Esophagus mucosa (tissue), 1 donor: ENCODE measurements at regions not wholly inside any gene's neighbourhood (a gene's known extent, or its start where the extent isn't known, plus 50 kb on each side); places are given as distances from the start of the nearest gene placed in this dataset.

Source experiments
- ATAC-seq: fragments of 200-7000 bp; cut with Tn5 transposase; one replicate; pipeline ENCODE4 v1.9.1; 2020
- donor health status: DM: yes; HTN: yes; CAD: no.

GRCh38 chr9:23321049-23321448 lies 505.0 kb downstream of the ELAVL2 start:
- ATAC-seq, result no peak

GRCh38 chr9:23322392-23322791 lies 503.6 kb downstream of the ELAVL2 start:
- ATAC-seq, result no peak

DNA sequence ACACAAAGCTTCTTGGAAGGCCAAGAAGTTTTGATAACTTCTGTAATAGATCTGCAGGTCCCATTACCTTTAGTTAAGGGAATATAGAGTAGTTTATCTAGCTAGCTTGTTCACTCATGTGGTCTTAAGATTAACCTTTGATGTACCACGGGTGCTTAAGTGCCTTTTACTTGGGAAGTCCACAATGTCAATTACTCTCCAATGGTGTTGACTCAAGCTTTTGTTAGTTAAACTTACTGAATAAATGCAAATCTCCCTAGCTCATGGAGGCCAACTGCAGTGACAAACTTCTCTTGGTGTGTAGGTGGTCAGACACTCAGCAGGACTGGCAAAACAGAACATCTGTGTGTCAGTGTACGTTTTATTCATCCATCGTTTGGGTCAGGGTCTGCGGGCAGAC lies 501.5 kb downstream of the ELAVL2 start:
- no peak for ATAC-seq

DNA sequence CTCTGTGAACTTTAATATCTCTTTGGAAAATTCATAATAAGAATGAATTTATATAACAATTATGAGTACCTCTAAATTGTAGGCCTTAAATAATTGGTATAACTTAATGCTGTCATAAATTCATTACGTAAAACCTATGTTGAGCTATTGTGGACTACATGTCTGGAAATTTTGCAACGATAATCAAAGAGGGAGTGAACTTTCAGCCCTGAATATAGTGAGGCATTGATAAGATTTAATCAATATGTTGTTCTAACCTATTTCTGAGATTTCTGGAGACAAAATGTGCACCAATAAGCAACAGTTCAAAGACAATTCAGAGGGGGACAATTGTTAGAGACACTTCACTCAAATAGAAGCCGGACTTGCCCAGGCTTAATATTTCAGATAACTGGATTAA lies 499.4 kb downstream of the ELAVL2 start:
- ATAC-seq, result no peak

GRCh38 chr9:23341346-23341745 lies 484.7 kb downstream of the ELAVL2 start:
- no peak for ATAC-seq

GRCh38 chr9:23342291-23342690 lies 483.7 kb downstream of the ELAVL2 start:
- ATAC-seq, result no peak

- ATAC-seq, result no peak
Measured at GRCh38 chr9:23343226-23343625, 482.8 kb downstream of the ELAVL2 start.

DNA sequence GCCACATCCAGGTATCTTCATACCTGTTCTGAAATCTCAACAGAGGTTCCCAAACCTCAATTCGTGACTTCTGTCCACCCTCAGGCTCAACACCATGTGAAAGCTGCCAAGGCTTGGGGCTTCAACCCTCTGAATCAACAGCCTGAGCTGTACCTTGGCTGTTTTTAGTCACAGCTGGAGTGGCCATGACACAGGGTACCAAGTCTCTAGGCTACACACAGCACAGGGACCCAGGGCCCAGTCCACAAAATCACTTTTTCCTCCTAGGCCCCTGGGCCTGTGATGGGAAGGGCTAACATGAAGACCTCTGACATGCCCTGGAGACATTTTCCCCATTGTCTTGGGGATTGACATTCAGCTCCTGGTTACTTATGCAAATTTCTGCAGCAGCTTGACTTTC lies 464.9 kb downstream of the ELAVL2 start:
- no peak for ATAC-seq

DNA sequence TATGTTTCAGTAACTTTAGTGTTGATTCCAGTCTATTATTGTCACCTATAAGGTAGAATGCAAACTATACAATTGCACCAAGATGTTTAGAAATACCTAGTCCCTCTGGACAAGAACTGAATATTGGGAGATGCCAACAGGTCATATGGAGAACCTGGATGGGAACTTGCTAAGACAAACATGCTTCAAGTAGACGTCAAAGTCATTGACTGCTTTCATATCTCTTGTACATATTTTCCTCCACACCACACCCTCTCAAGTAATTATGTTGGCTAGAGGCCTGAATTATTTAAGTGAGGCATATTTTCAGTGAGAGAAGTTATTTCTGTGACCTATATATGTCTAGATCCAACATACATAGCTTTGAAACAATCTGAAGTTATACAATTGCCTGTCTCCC lies 453.3 kb downstream of the ELAVL2 start:
- no peak for ATAC-seq

GRCh38 chr9:23375511-23375910 lies 450.5 kb downstream of the ELAVL2 start:
- ATAC-seq, result no peak

DNA sequence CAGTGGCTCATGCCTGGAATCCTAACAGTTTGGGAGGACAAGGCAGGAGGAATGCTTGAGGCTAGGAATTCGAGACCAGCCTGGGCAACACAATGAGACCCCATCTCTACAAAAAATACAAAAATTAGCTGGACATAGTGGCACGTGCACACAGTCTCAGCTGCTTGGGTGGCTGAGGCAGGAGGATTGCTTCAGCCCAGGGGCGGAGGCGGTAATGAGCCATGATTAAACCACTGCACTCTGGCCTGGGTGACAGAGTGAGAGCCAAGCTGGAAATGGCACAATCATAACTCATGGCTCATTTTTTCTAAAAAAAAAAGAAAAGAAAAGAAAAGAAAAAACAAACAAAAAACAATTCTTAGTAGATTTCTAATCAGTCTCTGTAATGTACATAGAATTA lies 446.2 kb downstream of the ELAVL2 start:
- ATAC-seq, result no peak

DNA sequence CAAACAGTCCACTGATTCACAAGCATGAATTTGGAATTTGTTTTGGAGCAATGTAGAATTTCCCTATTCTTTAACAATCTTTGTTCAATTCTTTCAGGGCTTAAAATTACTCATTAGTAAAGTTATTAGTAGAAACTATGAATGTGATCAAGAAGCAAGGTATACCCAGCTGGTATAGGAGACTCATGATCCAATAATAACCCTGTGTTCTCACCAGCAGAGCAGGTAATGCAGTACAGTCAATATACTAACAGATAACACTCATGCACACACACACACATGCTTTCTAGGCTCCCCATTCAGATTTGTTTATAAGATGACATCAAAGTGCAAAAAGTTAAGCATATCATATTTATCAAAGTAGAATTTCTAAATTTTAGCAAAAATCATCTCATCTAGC lies 445.2 kb downstream of the ELAVL2 start:
- no peak for ATAC-seq

DNA sequence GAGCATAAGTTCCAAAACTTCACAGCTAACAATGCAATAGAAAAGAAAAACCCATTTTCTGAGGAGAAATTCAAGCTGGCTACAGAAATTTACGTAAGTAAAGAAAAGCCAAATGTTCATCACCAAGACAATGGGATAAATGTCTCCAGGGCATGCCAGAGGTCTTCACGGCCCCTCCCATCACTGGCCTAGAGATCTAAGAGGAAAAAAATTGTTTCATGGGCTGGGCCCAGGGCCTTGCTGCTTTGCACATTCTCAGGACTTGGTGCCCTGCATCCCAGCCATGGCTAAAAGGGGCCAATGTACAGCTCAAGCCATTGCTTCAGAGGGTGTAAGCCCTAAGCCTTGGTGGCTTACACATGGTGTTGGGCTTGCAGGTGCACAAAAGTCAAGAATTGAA lies 443.6 kb downstream of the ELAVL2 start:
- no peak for ATAC-seq

DNA sequence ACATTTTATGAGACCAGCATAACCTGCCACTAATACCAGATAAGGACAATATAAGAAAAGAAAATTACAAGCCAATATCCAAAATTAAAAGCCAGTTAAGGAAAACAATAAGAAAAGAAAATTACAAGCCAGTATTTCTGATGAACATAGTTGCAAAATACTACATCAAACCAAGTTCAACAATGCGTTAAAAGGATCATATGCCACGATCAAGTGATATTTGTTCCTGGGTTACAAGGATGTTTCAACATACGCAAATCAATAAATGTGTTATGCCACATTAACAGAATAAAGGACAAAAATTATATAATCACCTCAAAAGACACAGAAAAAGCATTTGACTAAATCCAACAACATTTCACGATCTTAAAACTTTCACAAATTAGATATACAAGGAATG lies 431.9 kb downstream of the ELAVL2 start:
- no peak for ATAC-seq

- ATAC-seq, result no peak
Measured at GRCh38 chr9:23408874-23409273, 417.2 kb downstream of the ELAVL2 start.

GRCh38 chr9:23412046-23412445 lies 414.0 kb downstream of the ELAVL2 start:
- ATAC-seq, result no peak

- ATAC-seq, result no peak
Measured at GRCh38 chr9:23412458-23412857, 413.6 kb downstream of the ELAVL2 start.

DNA sequence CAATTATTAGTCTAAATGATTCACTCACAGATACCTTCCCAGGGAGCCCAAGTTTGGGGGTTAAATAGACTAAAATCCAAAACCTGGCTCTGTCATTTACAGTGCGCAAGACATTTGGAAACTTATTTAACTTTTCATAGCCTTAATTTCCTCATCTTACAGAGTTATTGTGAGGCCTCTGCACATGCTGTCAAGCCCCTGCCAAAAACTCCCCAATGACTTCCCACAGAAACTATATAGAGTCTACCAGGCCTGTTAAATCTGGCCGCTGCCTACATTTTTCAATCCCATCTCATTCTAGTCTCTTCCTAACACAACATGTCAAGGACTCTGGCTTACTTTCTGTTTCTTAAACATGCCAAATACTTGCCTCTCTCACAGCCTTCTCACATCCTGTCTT lies 412.5 kb downstream of the ELAVL2 start:
- ATAC-seq, result no peak

DNA sequence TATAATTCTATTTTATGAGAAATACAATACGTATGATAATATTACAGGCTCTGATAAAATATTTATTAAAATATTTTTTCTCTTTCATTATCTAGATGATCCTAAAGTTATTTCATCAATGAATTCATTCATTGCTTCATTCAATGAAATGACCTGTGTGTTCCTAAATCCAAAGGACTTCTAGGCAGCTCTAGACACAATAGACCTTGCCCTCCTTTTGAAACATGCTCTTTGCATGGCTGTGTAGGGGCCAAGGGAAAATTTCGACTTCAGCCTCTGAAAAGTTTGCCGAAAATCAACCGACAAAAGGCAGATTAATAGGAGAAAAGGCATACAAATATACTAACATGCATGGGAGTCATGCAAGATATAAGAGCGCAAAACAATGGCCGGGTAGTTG lies 402.0 kb downstream of the ELAVL2 start:
- no peak for ATAC-seq

DNA sequence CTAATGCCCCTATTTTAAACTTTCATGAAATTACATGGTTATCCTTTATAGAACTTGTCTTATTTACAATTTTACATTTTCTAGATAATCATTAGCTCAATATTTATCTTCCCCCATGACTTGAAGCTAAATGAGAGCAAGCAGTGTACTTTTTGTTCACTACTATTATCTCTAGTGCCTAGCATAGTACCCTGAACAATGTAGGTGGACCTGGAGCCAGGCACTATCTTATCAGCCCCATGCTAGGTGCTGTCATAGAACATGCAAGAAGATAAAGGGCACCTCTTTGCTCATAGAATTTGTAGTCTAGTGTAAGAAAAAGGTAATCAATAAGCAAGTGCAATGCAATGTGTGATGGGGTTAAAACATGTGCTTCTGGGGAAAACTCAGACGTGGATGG lies 399.9 kb downstream of the ELAVL2 start:
- no peak for ATAC-seq

- no peak for ATAC-seq
Measured at GRCh38 chr9:23431459-23431858, 394.6 kb downstream of the ELAVL2 start.

DNA sequence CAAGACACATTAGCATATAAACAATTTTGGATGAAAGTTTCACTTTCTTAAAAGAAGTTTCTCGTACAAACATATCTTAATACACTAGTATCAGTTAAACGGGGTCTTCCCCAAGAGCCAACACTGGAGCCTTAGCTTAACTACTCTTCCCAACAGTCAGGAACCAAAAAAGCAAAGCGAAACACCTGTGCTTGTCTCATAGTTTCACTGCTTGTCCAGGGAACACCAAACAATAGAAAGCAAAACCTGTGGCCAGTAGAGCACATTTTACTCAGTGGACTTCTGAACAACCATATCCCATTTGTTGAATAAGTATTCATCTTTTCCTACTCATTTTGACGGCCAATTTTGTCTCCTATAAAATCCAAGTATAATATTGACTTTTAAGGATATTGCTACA lies 391.4 kb downstream of the ELAVL2 start:
- no peak for ATAC-seq

- ATAC-seq, result no peak
Measured at GRCh38 chr9:23438299-23438907, 387.6 kb downstream of the ELAVL2 start.

DNA sequence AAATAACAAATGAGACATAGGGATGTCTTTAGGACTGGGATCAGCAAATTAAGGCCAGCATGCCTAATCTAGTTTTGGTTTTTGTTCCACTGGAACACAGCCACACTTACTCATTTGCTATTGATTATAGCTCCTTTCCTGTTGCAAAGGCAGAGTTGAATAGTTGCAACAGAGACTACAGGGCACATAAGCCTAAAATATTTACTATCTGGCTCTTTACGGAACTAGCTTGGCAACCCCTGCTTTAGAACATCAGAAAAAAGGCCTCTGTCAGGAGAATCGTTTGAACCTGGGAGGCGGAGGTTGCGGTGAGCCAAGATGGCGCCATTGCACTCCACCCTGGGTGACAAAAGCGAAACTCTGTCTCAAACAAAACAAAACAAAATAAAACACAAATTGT lies 384.8 kb downstream of the ELAVL2 start:
- no peak for ATAC-seq

- no peak for ATAC-seq
Measured at GRCh38 chr9:23444658-23445057, 381.4 kb downstream of the ELAVL2 start.

- ATAC-seq, result no peak
Measured at GRCh38 chr9:23447166-23447565, 378.9 kb downstream of the ELAVL2 start.
